SK-N-SH (cell line): ENCODE measurements at regions not wholly inside any gene's neighbourhood (a gene's known extent, or its start where the extent isn't known, plus 50 kb on each side); places are given as distances from the start of the nearest gene placed in this dataset.

Experiments used
- CTCF ChIP-seq: fragments of 200-600 bp; sonication (generic); IDR thresholded peaks from 2 replicates; pipeline ENCODE4 v1.6.1; 2017; ENCODE audit warnings: antibody characterized with exemption, mild to moderate bottlenecking, moderate library complexity
- EP300 ChIP-seq, 2 experiments: IDR thresholded peaks; 2 replicates each; pipeline versions ENCODE4 v1.4.0 to v1.6.1; 2012; ENCODE audit warnings: borderline replicate concordance in 1 of 2, low read depth in 1 of 2, low read length in 1 of 2
- GABPA ChIP-seq: IDR thresholded peaks from 2 replicates; pipeline ENCODE4 v1.4.0; 2012; ENCODE audit warnings: low read depth, mild to moderate bottlenecking
- MAX ChIP-seq: IDR thresholded peaks from 2 replicates; pipeline ENCODE4 v1.4.0; 2012; ENCODE audit warnings: low read depth
- NFIC ChIP-seq: IDR thresholded peaks from 2 replicates; pipeline ENCODE4 v1.4.0; 2012; ENCODE audit warnings: borderline replicate concordance
- PBX3 ChIP-seq: IDR thresholded peaks from 2 replicates; pipeline ENCODE4; 2012
- POLR2AphosphoS5 ChIP-seq: IDR thresholded peaks from 2 replicates; pipeline ENCODE4 v1.6.1; 2012; ENCODE audit warnings: low read depth, low read length
- REST ChIP-seq: IDR thresholded peaks from 2 replicates; pipeline ENCODE4 v1.6.1; 2012; ENCODE audit warnings: mild to moderate bottlenecking, low read depth, low read length, moderate library complexity
- RFX5 ChIP-seq: IDR thresholded peaks from 2 replicates; pipeline ENCODE4 v1.6.1; 2012; ENCODE audit warnings: mild to moderate bottlenecking, improper control_type of control experiment, low read length
- YY1 ChIP-seq: IDR thresholded peaks from 2 replicates; pipeline ENCODE4 v1.4.0; 2012; ENCODE audit warnings: low read depth, mild to moderate bottlenecking

GRCh38 chr5:90020575-90021538 lies 388.7 kb downstream of the CETN3 start:
- TF ChIP-seq CTCF (no peak), POLR2AphosphoS5 (no peak), RFX5 (no peak), MAX (no peak), REST (no peak), YY1 (no peak), EP300 (IDR thresholded peaks at IDR 0.05; ENCODE audit: borderline replicate concordance in 1 of 2, low read depth in 1 of 2, low read length in 1 of 2) (no peak), PBX3 (peak; percentile 39; the same call in 1 of the 2 replicates), NFIC (peak; percentile 70; the same call in 1 of the 2 replicates), GABPA (no peak)
